ENCODE measurements at regions not wholly inside any gene's neighbourhood (a gene's known extent, or its start where the extent isn't known, plus 50 kb on each side); places are given as distances from the start of the nearest gene placed in this dataset.

DNA sequence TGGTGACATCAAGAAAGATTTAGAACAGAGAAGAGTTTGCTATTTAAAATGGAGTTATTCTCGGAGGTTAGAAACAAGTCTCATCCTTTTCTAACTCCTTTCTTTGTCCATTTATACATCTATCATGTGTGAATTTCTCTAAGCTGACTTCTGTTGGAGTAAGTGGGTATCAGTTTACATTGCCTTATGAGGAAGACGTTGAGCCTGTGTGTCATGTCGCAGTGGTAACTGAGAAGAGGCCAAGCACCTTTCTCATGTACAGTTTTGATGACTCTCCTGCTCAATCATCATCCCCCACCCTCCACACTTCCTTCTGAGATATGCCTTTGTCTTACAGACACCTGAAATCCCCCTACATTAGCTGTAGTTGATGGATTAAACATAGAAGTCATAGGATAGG is 624.8 kb downstream of the LIG4 start:
- TF ChIP-seq, protein P1, sequence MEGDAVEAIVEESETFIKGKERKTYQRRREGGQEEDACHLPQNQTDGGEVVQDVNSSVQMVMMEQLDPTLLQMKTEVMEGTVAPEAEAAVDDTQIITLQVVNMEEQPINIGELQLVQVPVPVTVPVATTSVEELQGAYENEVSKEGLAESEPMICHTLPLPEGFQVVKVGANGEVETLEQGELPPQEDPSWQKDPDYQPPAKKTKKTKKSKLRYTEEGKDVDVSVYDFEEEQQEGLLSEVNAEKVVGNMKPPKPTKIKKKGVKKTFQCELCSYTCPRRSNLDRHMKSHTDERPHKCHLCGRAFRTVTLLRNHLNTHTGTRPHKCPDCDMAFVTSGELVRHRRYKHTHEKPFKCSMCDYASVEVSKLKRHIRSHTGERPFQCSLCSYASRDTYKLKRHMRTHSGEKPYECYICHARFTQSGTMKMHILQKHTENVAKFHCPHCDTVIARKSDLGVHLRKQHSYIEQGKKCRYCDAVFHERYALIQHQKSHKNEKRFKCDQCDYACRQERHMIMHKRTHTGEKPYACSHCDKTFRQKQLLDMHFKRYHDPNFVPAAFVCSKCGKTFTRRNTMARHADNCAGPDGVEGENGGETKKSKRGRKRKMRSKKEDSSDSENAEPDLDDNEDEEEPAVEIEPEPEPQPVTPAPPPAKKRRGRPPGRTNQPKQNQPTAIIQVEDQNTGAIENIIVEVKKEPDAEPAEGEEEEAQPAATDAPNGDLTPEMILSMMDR (IDR thresholded peaks at IDR 0.05; ENCODE audit: insufficient read depth, low read depth, low read length, missing control alignments) = no peak
- no peak for DNase-seq (ENCODE audit: low read depth)
- no peak overlapping the region for H3K4me3 ChIP-seq (ENCODE audit: low read length)

DNA sequence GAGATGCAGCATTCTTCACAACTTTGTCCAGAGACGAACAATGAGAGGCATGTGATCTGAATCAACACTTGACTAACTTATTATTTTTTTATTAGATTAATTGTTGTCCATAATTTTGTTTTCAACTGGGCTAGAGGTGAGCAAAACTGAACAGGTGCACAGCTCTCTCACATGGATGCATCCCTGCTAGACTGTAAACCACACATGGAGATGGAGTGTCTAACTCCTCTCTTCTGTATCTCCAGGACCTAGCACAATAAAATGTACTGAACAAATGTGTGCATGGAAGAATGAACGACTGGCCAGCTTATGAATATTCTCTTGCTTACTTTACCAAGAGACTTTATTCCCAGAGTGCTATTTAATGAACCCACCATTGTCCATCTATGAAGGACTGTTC is 627.7 kb downstream of the LIG4 start:
- H3K4me3 ChIP-seq (ENCODE audit: low read length) = no peak overlapping the region
- no peak for DNase-seq (ENCODE audit: low read depth)
- TF ChIP-seq, protein P1 (IDR thresholded peaks at IDR 0.05; ENCODE audit: insufficient read depth, low read depth, low read length, missing control alignments) = no peak

DNA sequence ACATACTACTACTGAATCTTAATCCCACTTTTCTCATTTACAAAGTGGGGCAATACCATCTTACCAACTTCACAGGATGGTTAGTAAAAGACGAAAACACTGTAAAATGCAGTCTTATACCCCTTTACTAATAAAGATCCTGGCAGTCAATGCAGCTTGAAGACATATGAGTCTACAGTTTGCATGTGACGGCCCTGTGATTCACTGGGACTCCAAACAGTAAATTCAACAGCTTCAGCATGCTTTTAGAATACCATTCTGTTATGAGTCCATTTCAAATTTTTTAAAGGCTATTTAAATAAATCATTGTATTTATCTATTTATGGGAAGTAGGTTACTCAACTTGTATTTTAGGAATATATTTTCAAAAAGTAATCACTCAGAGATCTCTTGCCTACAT is 629.1 kb downstream of the LIG4 start:
- TF ChIP-seq, protein P1 (IDR thresholded peaks at IDR 0.05; ENCODE audit: insufficient read depth, low read depth, low read length, missing control alignments) = no peak
- H3K4me3 ChIP-seq (ENCODE audit: low read length) = no peak overlapping the region
- no peak for DNase-seq (ENCODE audit: low read depth)

DNA sequence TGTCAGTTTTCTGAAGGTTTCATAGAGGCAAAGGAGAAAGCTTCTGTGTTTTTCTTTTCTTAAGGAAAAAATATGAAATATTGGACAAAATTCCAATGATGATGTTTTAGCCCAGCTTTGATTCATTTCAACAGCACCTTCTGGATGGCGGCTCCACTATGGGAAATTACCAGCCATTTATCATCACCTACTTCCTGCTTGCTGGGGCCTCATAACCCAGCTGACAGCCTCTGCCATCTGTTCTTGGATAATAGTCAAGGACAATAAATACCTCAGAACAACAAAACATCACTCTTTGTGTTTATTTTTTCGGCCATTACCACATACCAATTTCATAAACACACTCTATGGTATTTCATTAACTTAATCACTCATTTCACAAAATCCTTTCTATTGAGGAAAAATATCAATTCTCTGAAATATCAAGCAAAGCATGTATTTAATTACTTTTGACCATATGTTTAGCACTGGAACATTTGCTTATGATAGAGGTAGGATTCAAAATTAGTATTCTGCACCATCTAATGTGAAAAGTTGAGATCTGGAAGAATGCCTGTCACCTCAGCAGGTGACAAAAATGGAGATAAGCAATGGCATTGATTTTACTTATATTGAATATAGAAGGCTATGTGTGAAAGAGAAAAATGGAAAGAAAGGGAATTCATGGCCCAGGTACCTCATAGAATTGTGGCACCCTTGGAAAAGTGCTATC is 629.7 kb downstream of the LIG4 start:
- TF ChIP-seq, protein P1 (IDR thresholded peaks at IDR 0.05; ENCODE audit: insufficient read depth, low read depth, low read length, missing control alignments) = no peak
- DNase-seq (ENCODE audit: low read depth) = no peak
- no peak overlapping the region for H3K4me3 ChIP-seq (ENCODE audit: low read length)

DNA sequence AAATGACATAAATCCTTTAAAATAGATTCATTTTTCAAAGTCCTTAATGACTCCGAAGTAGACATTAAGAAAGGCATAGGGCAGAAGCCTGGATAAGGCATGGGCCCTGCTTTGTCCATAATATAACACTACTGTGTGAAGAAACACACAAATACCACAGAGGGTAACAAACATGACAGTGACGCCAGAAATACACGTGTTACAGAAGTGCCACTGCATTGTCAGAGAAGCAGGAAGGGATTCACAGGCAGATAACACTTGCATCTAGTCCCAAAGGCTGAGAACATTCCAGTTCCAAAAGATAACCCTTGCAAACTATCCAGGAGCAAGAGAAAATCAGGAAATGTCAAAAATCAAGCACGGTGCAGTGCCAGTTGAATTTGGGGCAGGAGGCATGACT is 633.2 kb downstream of the LIG4 start:
- H3K4me3 ChIP-seq (ENCODE audit: low read length) = no peak overlapping the region
- TF ChIP-seq, protein P1 (IDR thresholded peaks at IDR 0.05; ENCODE audit: insufficient read depth, low read depth, low read length, missing control alignments) = no peak

DNA sequence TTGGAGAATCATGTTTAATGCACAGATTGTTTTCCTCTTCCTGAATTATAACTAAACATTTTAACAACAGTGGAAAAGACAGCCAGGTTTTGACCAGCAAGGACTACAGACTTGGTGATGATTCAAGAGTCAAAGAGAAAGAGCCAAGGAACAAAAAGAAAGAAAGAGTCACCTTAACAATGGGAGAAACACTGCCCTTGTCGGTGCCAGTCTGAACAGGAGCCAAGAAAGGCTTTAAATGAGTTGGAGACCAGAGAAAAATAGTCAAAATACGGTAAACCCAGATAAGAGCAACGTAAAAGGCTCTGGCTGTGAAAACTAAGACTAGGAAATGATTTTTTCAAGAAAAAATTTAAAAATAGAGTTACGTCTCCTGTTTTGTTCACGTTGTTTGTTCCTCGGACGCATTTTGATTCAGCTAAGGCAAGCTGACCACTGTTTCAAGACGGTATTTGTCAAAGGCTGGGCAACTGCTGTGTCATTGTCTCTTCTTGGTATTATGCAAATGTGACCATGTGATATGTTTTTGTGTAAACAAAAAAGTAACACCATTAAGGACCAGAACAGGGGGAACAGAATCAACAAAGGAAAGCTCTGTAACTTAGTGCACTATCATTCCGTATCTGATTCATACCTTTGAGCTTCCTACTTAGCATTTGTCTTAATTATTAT is 634.5 kb downstream of the LIG4 start:
- no peak overlapping the region for H3K4me3 ChIP-seq (ENCODE audit: low read length)
- TF ChIP-seq, protein P1 (IDR thresholded peaks at IDR 0.05; ENCODE audit: insufficient read depth, low read depth, low read length, missing control alignments) = no peak
- DNase-seq (ENCODE audit: low read depth) = no peak

More for the DNA sequence above, 633.2 kb downstream of the LIG4 start:
- DNase-seq (ENCODE audit: low read depth) = no peak
